ENCODE measurements at regions not wholly inside any gene's neighbourhood (a gene's known extent, or its start where the extent isn't known, plus 50 kb on each side); places are given as distances from the start of the nearest gene placed in this dataset.
"Not testable (repeated sequence)": the region's sequence is repeated elsewhere in the genome, so short reads cannot be mapped to it uniquely, and the experiment has no call there.

GRCh38 chr4:177187371-177187770 is 122.3 kb upstream of the NEIL3 start:
- in situ Hi-C loops (cut with HindIII; ENCODE audit: low pct_unique_long_range_greater_than_20kb, low sequenced_read_pairs): no loop called here
- no peak for DNase-seq (ENCODE audit: low read depth in 1 of 2, low spot score in 1 of 2)
- no peak for TF ChIP-seq JUND (IDR thresholded peaks at IDR 0.05; ENCODE audit: low read depth)

DNA sequence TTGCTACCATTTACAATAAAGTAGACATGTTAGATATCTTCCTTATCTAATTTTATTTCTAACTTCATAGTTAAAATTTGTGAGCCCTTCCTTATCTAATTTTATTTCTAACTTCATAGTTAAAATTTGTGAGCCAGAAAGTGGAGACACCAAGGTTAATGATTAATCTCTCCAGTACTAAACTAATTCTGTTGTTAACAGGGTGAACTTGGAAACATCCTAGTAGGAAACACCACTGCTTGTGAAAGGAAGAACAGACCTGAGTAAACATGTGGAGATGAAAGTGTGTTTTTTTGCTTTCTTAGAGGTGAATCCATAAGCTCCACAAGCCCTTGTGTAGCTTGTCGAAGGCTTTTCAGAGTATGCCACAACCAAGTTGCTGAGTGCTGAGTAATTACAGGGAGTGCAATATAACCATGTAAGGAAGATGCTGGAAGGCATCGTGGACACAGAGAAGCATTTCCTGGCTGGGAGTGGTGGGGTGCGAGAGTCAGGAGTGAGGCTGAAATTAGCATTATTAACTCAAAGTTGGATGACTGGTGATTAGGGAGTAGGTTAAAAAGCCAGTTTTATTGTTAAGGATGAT is 118.6 kb upstream of the NEIL3 start:
- no peak for TF ChIP-seq JUND (IDR thresholded peaks at IDR 0.05; ENCODE audit: low read depth)
- in situ Hi-C loops (cut with HindIII; ENCODE audit: low pct_unique_long_range_greater_than_20kb, low sequenced_read_pairs): no loop called here
- DNase-seq (ENCODE audit: low read depth in 1 of 2, low spot score in 1 of 2): no peak

- no peak for DNase-seq (ENCODE audit: low read depth in 1 of 2, low spot score in 1 of 2)
- in situ Hi-C loops (cut with HindIII; ENCODE audit: low pct_unique_long_range_greater_than_20kb, low sequenced_read_pairs): no loop called here
- no peak for TF ChIP-seq JUND (IDR thresholded peaks at IDR 0.05; ENCODE audit: low read depth)
These were observed 118.1 kb upstream of the NEIL3 start for GRCh38 chr4:177191586-177191985.

- DNase-seq (ENCODE audit: low read depth in 1 of 2, low spot score in 1 of 2): no peak
- in situ Hi-C loops (cut with HindIII; ENCODE audit: low pct_unique_long_range_greater_than_20kb, low sequenced_read_pairs): no loop called here
These were observed 117.7 kb upstream of the NEIL3 start for GRCh38 chr4:177191991-177192390.

DNA sequence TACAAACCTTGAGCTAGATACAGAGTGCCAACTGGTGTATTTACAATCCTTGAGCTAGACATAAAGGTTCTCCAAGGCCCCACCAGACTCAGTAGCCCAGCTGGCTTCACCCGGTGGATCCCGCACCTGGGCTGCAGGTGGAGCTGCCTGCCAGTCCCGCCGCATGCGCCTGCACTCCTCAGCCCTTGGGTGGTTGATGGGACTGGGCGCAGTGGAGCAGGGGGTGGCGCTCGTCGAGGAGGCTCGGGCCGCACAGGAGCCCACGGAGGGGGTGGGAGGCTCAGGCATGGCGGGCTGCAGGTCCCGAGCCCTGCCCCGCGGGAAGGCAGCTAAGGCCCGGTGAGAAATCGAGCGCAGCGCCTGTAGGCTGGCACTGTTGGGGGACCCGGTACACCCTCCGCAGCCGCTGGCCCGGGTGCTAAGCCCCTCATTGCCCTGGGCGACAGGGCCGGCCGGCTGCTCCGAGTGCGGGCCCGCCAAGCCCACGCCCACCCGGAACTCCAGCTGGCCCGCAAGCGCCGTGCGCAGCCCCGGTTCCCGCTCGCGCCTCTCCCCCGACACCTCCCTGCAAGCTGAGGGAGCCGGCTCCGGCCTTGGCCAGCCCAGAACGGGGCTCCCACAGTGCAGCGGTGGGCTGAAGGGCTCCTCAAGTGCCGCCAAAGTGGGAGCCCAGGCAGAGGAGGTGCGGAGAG is 116.5 kb upstream of the NEIL3 start:
- DNase-seq (ENCODE audit: low read depth in 1 of 2, low spot score in 1 of 2); in situ Hi-C loops (cut with HindIII; ENCODE audit: low pct_unique_long_range_greater_than_20kb, low sequenced_read_pairs): not testable (repeated sequence)

More at GRCh38 chr4:177191991-177192390, 117.7 kb upstream of the NEIL3 start:
- no peak for TF ChIP-seq JUND (IDR thresholded peaks at IDR 0.05; ENCODE audit: low read depth)

DNA sequence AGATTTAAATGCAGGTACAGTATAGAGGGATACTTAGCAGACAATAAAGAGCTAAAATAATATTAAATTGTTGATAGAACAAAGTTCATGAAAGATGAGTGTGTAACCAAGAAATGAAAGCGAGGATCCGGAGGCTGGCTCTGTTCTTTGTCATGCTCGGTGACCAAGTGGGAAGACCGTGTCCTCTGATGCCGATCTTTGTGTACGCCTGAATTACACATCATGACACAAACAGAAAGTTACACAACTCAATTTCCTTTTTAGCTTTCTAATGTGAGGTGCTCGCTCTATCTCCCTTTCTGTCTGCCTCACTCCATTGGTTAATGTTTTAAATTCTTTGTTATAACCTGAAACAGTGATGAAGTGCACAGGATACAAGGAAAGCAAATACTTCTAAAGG is 114.8 kb upstream of the NEIL3 start:
- DNase-seq (ENCODE audit: low read depth in 1 of 2, low spot score in 1 of 2): peak in 1 of 2 experiments; percentile 23
- in situ Hi-C loops (cut with HindIII; ENCODE audit: low pct_unique_long_range_greater_than_20kb, low sequenced_read_pairs): no loop called here
- TF ChIP-seq JUND (IDR thresholded peaks at IDR 0.05; ENCODE audit: low read depth): no peak

GRCh38 chr4:177196615-177197014 is 113.1 kb upstream of the NEIL3 start:
- no peak for TF ChIP-seq JUND (IDR thresholded peaks at IDR 0.05; ENCODE audit: low read depth)
- in situ Hi-C loops (cut with HindIII; ENCODE audit: low pct_unique_long_range_greater_than_20kb, low sequenced_read_pairs): no loop called here
- DNase-seq (ENCODE audit: low read depth in 1 of 2, low spot score in 1 of 2): no peak

GRCh38 chr4:177201614-177202013 is 108.1 kb upstream of the NEIL3 start:
- no peak for DNase-seq (ENCODE audit: low read depth in 1 of 2, low spot score in 1 of 2)
- in situ Hi-C loops (cut with HindIII; ENCODE audit: low pct_unique_long_range_greater_than_20kb, low sequenced_read_pairs): no loop called here
- no peak for TF ChIP-seq JUND (IDR thresholded peaks at IDR 0.05; ENCODE audit: low read depth)

DNA sequence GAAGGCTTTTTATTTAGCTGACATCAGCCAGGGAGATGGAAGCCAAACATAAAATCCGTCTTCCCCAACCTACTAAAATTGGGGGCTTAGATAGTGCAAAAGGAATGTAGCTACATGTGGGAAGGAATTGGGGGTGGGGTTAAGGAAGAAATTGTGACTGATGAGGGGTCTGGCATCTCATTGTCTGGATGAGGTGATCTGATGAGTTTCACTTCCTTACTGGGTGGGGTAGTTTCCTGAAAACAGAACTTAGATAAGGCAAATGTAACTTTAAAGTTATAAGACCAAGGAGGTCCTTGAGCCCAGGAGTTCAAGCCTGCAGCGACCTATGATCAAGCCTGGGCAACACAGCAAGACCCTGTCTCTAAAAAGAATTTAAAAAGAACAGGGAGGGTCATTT is 105.5 kb upstream of the NEIL3 start:
- DNase-seq (ENCODE audit: low read depth in 1 of 2, low spot score in 1 of 2): no peak
- TF ChIP-seq JUND (IDR thresholded peaks at IDR 0.05; ENCODE audit: low read depth): no peak
- in situ Hi-C loops (cut with HindIII; ENCODE audit: low pct_unique_long_range_greater_than_20kb, low sequenced_read_pairs): no loop called here

DNA sequence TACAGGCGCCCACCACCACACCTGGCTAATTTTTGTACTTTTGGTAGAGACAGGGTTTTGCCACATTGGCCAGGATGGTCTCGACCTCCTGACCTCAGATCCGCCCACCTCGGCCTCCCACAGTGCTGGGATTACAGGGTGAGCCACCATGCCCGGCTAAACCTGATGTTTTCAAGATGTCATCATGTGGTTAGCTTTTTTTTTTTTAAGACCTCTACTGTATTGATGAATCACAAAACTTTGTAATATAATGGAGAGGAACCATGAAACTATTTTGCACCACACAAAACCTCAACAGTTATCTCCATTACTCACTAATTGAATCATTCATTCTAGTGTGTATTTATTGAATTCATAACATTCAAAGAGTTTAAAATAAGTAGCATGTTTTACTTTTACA is 94.7 kb upstream of the NEIL3 start:
- no peak for TF ChIP-seq JUND (IDR thresholded peaks at IDR 0.05; ENCODE audit: low read depth)
- no peak for DNase-seq (ENCODE audit: low read depth in 1 of 2, low spot score in 1 of 2)
- in situ Hi-C loops (cut with HindIII; ENCODE audit: low pct_unique_long_range_greater_than_20kb, low sequenced_read_pairs): no loop called here

- no peak for DNase-seq (ENCODE audit: low read depth in 1 of 2, low spot score in 1 of 2)
- in situ Hi-C loops (cut with HindIII; ENCODE audit: low pct_unique_long_range_greater_than_20kb, low sequenced_read_pairs): no loop called here
- TF ChIP-seq JUND (IDR thresholded peaks at IDR 0.05; ENCODE audit: low read depth): no peak
These were observed 89.3 kb upstream of the NEIL3 start for GRCh38 chr4:177220376-177220775.

DNA sequence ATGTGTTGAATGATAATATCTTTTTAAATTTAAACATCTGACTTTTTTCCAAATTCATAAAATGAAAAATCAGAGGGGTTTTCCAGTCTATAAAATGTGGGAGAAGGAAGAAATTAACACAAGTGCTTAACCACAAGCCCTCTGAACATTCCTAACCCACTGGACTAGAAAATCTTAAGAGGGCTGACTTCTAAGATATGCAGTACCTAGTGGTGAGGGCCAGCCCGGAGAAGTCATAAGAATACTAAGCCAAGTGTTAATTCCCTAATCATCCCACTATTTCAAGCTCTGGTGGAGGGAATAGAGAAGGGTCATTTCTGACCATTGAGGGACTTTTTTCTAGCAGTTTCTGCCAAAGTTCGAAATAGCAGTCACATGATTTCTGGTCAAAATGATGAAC is 86.9 kb upstream of the NEIL3 start:
- TF ChIP-seq JUND (IDR thresholded peaks at IDR 0.05; ENCODE audit: low read depth): no peak
- DNase-seq (ENCODE audit: low read depth in 1 of 2, low spot score in 1 of 2): no peak
- in situ Hi-C loops (cut with HindIII; ENCODE audit: low pct_unique_long_range_greater_than_20kb, low sequenced_read_pairs): no loop called here

GRCh38 chr4:177225605-177226004 is 84.1 kb upstream of the NEIL3 start:
- in situ Hi-C loops (cut with HindIII; ENCODE audit: low pct_unique_long_range_greater_than_20kb, low sequenced_read_pairs): no loop called here
- no peak for TF ChIP-seq JUND (IDR thresholded peaks at IDR 0.05; ENCODE audit: low read depth)

DNA sequence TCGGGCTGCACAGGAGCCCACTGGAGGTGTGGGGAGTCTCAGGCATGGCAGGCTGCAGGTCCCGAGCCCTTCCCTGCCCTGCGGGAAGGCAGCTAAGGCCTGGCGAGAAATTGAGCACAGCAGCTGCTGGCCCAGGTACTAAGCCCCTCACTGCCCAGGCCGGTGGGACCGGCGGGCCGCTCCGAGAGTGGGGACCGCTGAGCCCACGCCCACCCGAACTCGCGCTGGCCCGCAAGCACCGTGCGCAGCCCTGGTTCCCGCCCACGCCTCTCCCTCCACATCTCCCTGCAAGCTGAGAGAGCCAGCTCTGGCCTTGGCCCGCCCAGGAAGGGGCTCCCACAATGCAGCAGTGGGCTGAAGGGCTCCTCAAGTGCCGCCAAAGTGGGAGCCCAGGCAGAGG is 82.0 kb upstream of the NEIL3 start:
- DNase-seq (ENCODE audit: low read depth in 1 of 2, low spot score in 1 of 2): no peak
- TF ChIP-seq JUND (IDR thresholded peaks at IDR 0.05; ENCODE audit: low read depth): no peak
- in situ Hi-C loops (cut with HindIII; ENCODE audit: low pct_unique_long_range_greater_than_20kb, low sequenced_read_pairs): no loop called here

More at GRCh38 chr4:177225605-177226004, 84.1 kb upstream of the NEIL3 start:
- DNase-seq (ENCODE audit: low read depth in 1 of 2, low spot score in 1 of 2): no peak
